ENCODE measurements at regions not wholly inside any gene's neighbourhood (a gene's known extent, or its start where the extent isn't known, plus 50 kb on each side); places are given as distances from the start of the nearest gene placed in this dataset.

DNA sequence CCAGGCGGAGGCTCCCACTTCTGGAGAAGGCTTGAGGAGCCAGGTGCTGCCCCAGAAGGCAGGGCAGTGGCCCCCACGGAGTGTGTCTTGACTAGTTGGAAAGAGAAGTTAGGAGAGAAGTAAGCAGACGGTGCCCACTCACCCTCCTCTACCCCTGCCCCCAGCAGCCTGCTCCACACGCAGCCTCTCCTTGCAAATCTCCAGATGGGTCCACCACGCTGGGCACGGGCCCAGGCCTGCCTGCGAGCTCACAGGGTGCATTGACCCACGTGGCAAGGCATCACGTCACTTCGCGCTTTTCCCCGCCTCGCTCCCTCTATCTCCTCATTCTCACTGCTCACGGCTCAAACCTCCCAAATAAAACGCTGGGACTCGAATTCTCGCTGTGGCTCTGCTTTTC is 71.8 kb upstream of the RAB12 start:
- peaks cover under 1% of the 10 kb centered on the region for H3K27me3 Mint-ChIP-seq
- no peak overlapping the region for H3K4me3 Mint-ChIP-seq
- no peak for ATAC-seq (replicated peaks)
- no peaks in the 10 kb centered on the region for H3K4me1 Mint-ChIP-seq
- H3K27ac Mint-ChIP-seq, result no peak overlapping the region
- no peaks in the 10 kb centered on the region for H3K36me3 Mint-ChIP-seq (ENCODE audit: low read depth)
- peaks cover under 1% of the 10 kb centered on the region for H3K9me3 Mint-ChIP-seq

DNA sequence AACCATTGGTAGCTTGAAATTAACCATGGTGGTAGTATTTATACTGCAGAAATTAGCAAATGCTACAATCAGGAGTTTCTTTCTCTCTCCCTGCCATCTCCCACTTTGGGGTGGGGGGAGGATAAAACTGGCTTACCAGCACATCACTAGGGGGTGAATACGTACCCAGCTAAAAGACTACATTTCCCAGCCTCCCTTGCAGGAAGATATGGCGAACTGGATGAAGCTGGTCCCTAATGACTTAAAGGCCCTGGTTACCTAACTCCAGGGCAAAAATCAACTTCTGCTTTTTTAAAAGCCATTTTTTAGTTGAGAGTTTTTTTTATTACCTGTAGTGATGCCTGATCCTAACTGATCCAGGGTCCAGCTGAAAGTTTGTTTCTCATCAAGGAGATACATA is 70.3 kb upstream of the RAB12 start:
- peaks cover 2% of the 10 kb centered on the region for H3K9me3 Mint-ChIP-seq
- peaks cover 6% of the 10 kb centered on the region for H3K27me3 Mint-ChIP-seq
- H3K27ac Mint-ChIP-seq, result no peak overlapping the region
- H3K4me1 Mint-ChIP-seq, result no peaks in the 10 kb centered on the region
- H3K36me3 Mint-ChIP-seq (ENCODE audit: low read depth), result no peaks in the 10 kb centered on the region
- no peak for ATAC-seq (replicated peaks)
- H3K4me3 Mint-ChIP-seq, result no peak overlapping the region

DNA sequence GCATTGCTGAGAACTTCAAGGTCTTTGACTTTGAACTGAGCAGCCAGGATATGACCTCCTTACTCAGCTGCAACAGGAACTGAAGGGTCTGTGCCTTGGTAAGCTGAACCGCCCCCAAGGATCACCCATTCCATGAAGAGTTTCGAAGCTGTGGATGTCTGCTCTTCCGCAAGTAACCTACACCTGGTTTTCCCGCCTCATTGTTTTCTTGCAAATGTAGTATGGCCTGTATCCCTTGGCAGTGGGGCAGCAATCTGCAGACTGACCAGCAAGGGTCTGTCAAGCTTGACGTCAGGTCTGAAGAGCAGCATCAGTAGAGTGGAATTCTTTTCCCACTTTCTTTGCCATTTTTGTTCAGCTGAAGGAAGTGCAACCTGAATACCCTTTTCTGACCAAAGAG is 62.6 kb upstream of the RAB12 start:
- Mint-ChIP-seq H3K27me3 (peaks cover 21% of the 10 kb centered on the region), H3K9me3 (peaks cover 4% of the 10 kb centered on the region), H3K4me3 (no peak overlapping the region), H3K4me1 (no peaks in the 10 kb centered on the region), H3K36me3 (ENCODE audit: low read depth) (no peaks in the 10 kb centered on the region), H3K27ac (no peak overlapping the region)
- no peak for ATAC-seq (replicated peaks)

DNA sequence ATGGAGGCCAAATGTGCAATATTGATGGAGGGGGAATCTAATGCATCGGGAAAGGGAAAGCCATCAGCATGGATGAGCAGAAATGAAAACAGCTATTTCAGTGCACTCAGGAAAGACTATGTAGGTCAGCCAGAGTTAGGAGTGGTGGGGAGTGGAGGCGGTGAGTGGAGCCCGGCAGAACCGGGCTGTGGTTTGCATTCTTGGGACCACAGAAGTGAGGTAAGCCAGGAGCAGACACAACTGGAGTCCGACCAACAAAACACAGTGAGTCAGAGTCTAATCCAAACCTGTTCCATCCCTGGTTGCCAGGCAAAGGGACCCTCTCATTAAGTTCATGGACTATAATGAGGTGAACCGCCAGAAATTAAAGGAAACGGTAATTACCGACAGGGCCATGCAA is 61.1 kb upstream of the RAB12 start:
- H3K4me3 Mint-ChIP-seq, result no peak overlapping the region
- H3K4me1 Mint-ChIP-seq, result no peaks in the 10 kb centered on the region
- no peak for ATAC-seq (replicated peaks)
- peaks cover 17% of the 10 kb centered on the region for H3K27me3 Mint-ChIP-seq
- no peak overlapping the region for H3K27ac Mint-ChIP-seq
- peaks cover 4% of the 10 kb centered on the region for H3K9me3 Mint-ChIP-seq
- H3K36me3 Mint-ChIP-seq (ENCODE audit: low read depth), result no peaks in the 10 kb centered on the region

DNA sequence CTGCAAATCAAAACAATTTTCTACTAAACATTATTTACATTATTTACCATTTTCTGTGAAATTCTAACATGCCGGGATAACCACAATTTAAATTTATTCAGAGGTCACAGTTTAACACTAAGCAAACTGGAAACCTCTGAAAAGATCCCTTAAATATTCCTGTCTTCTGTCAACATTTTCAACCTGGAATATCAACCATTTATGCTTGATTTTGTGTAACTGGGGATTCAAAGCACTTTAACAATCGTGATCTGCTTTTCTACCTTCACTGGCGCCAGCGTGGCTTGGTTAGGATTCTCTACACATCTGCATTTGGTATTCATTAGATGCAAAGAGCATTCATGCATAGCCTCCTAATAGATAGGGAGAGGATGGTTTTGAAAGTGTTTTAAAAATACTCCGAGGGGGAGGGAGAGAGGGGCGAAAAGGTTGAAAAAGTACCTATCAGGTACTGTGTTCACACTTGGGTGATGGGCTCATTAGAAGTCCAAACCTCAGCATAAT is 59.9 kb upstream of the RAB12 start:
- H3K27me3 Mint-ChIP-seq, result peaks cover 11% of the 10 kb centered on the region

DNA sequence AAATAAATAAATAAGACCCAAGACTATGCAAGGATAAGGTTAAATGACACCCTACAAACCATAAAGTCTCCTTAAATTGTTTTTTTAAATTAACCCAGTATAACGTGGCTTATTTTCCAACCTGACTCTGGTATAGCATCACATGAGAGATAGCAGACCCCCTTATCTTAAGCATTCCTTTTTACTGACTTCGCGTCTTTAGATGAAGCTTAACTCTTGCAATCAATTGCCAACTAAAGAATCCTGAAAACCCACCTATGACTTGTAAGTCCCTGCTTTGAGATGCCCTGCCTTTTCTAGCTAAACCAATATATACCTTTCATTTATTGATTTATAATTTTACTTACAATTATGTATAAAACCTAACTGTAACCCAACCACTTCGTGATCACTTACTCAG is 57.1 kb upstream of the RAB12 start:
- peaks cover 16% of the 10 kb centered on the region for H3K27me3 Mint-ChIP-seq
- H3K4me3 Mint-ChIP-seq, result no peak overlapping the region
- no peak for ATAC-seq (replicated peaks)
- no peaks in the 10 kb centered on the region for H3K4me1 Mint-ChIP-seq
- no peaks in the 10 kb centered on the region for H3K9me3 Mint-ChIP-seq
- no peak overlapping the region for H3K27ac Mint-ChIP-seq
- no peaks in the 10 kb centered on the region for H3K36me3 Mint-ChIP-seq (ENCODE audit: low read depth)

More for the DNA sequence above, 59.9 kb upstream of the RAB12 start:
- no peaks in the 10 kb centered on the region for H3K9me3 Mint-ChIP-seq
- no peak for ATAC-seq (replicated peaks)
- H3K27ac Mint-ChIP-seq, result no peak overlapping the region
- H3K4me1 Mint-ChIP-seq, result no peaks in the 10 kb centered on the region
- no peak overlapping the region for H3K4me3 Mint-ChIP-seq
- H3K36me3 Mint-ChIP-seq (ENCODE audit: low read depth), result no peaks in the 10 kb centered on the region

DNA sequence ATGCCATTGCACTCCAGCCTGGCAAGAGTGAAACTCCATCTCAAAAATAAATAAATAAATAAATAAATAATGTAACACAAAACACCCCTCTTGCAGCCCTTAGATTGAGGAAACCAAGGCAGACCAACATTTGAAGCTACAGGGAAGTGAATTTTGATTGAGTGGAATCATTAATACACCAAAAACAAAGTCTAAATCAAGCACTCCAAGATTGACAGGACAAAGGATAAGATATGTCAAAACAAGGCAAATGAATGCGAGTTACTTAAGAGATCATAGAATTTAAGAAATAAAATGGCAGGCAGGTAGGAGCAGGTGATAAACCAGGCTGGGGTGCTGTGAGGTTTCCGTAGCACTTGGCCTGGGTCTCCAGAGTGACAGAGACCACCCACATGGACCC is 54.9 kb upstream of the RAB12 start:
- no peak overlapping the region for H3K27ac Mint-ChIP-seq
- H3K27me3 Mint-ChIP-seq, result peaks cover 15% of the 10 kb centered on the region
- no peak overlapping the region for H3K4me3 Mint-ChIP-seq
- no peak for ATAC-seq (replicated peaks)
- no peaks in the 10 kb centered on the region for H3K4me1 Mint-ChIP-seq
- no peaks in the 10 kb centered on the region for H3K36me3 Mint-ChIP-seq (ENCODE audit: low read depth)
- H3K9me3 Mint-ChIP-seq, result no peaks in the 10 kb centered on the region

DNA sequence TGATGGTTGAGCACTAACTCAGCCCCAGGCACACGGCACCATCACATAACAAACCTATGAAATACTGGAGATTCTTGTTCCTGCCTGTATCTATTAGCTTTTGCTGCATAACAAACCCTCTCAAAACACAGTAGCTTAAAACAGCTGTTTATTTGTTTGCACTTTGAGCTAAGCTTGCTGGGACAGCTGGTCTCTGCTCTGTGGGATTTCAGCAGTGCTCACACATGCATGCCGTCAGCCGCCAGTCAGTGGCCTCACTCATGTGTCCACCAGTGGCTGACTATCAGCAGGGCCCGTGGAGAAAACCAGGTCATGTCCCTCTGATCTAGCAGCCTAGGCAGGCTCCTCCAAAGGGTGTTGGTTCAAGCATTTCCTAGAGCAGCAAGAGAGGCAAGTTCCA is 52.8 kb upstream of the RAB12 start:
- no peak overlapping the region for H3K4me3 Mint-ChIP-seq
- H3K4me1 Mint-ChIP-seq, result no peaks in the 10 kb centered on the region
- no peak for ATAC-seq (replicated peaks)
- H3K27ac Mint-ChIP-seq, result no peak overlapping the region
- H3K9me3 Mint-ChIP-seq, result no peaks in the 10 kb centered on the region
- no peaks in the 10 kb centered on the region for H3K36me3 Mint-ChIP-seq (ENCODE audit: low read depth)
- peaks cover 14% of the 10 kb centered on the region for H3K27me3 Mint-ChIP-seq

All from activated T-helper 17 cell treated with anti-CD3 and anti-CD28 coated beads, Interleukin-2, amount 50 U/mL, for 72 hours (primary cell).